ENCODE measurements at regions not wholly inside any gene's neighbourhood (a gene's known extent, or its start where the extent isn't known, plus 50 kb on each side); places are given as distances from the start of the nearest gene placed in this dataset.

- Histone ChIP-seq H3K9ac (no peak overlapping the region), H3K27me3 (no peaks in the 10 kb centered on the region), H3K36me3 (no peaks in the 10 kb centered on the region), H4K20me1 (ENCODE audit: low read depth) (no peaks in the 10 kb centered on the region), H3K4me3 (no peak overlapping the region), H3K27ac (no peak overlapping the region), H3F3A (ENCODE audit: low read depth) (no peaks in the 10 kb centered on the region), H3K79me2 (ENCODE audit: low read depth) (no peaks in the 10 kb centered on the region), H3K9me3 (ENCODE audit: low read depth) (no peaks in the 10 kb centered on the region), H3K4me2 (no peak overlapping the region), H3K4me1 (peaks cover 8% of the 10 kb centered on the region), H2AFZ (replicated peaks) (no peak overlapping the region)
- H3K4me1 Mint-ChIP-seq = peaks cover 2% of the 10 kb centered on the region
- TF ChIP-seq CTCF (IDR thresholded peaks at IDR 0.05) (no peak), EZH2 (IDR thresholded peaks at IDR 0.05) (no peak), EZH2phosphoT487 (IDR thresholded peaks at IDR 0.05) (no peak)
- DNase-seq (ENCODE audit: low spot score) = peak; percentile 43
- H3K27ac Mint-ChIP-seq = no peak overlapping the region
- H3K27me3 Mint-ChIP-seq (ENCODE audit: insufficient read depth, low read depth) = peaks cover 2% of the 10 kb centered on the region
- H3K36me3 Mint-ChIP-seq = no peaks in the 10 kb centered on the region
- H3K4me3 Mint-ChIP-seq = no peak overlapping the region
- no peaks in the 10 kb centered on the region for H3K9me3 Mint-ChIP-seq
These were observed 101.9 kb downstream of the EVX1 start for GRCh38 chr7:27344471-27344870.

- H3K4me2 ChIP-seq = no peak overlapping the region
- peaks cover 8% of the 10 kb centered on the region for H3K4me1 ChIP-seq
- no peaks in the 10 kb centered on the region for H3K27me3 ChIP-seq
- no peaks in the 10 kb centered on the region for H3K79me2 ChIP-seq (ENCODE audit: low read depth)
- Mint-ChIP-seq H3K4me3 (no peak overlapping the region), H3K36me3 (no peaks in the 10 kb centered on the region), H3K9me3 (no peaks in the 10 kb centered on the region), H3K27ac (no peak overlapping the region), H3K27me3 (ENCODE audit: insufficient read depth, low read depth) (peaks cover 7% of the 10 kb centered on the region), H3K4me1 (no peaks in the 10 kb centered on the region)
- H3K36me3 ChIP-seq = no peaks in the 10 kb centered on the region
- no peak overlapping the region for H3K9ac ChIP-seq
- H3K27ac ChIP-seq = no peak overlapping the region
- no peak for TF ChIP-seq EZH2phosphoT487 (IDR thresholded peaks at IDR 0.05)
- no peak for TF ChIP-seq EZH2 (IDR thresholded peaks at IDR 0.05)
- no peak for TF ChIP-seq CTCF (IDR thresholded peaks at IDR 0.05)
- H3K9me3 ChIP-seq (ENCODE audit: low read depth) = no peaks in the 10 kb centered on the region
- DNase-seq (ENCODE audit: low spot score) = no peak
- H3K4me3 ChIP-seq = no peak overlapping the region
- no peak overlapping the region for H2AFZ ChIP-seq (replicated peaks)
- H3F3A ChIP-seq (ENCODE audit: low read depth) = no peaks in the 10 kb centered on the region
- H4K20me1 ChIP-seq (ENCODE audit: low read depth) = no peaks in the 10 kb centered on the region
These were observed 102.7 kb downstream of the EVX1 start for GRCh38 chr7:27345164-27345887.

- no peak overlapping the region for H3K27ac Mint-ChIP-seq
These were observed 103.4 kb downstream of the EVX1 start for GRCh38 chr7:27345997-27346396.

More at GRCh38 chr7:27345997-27346396, 103.4 kb downstream of the EVX1 start:
- H3K4me2 ChIP-seq = no peak overlapping the region
- H3K36me3 ChIP-seq = no peaks in the 10 kb centered on the region
- no peak overlapping the region for H3K9ac ChIP-seq
- no peak for DNase-seq (ENCODE audit: low spot score)
- Mint-ChIP-seq H3K27me3 (ENCODE audit: insufficient read depth, low read depth) (peaks cover 8% of the 10 kb centered on the region), H3K4me1 (no peaks in the 10 kb centered on the region), H3K9me3 (no peaks in the 10 kb centered on the region), H3K4me3 (no peak overlapping the region), H3K36me3 (no peaks in the 10 kb centered on the region)
- H3K79me2 ChIP-seq (ENCODE audit: low read depth) = no peaks in the 10 kb centered on the region
- no peaks in the 10 kb centered on the region for H3K27me3 ChIP-seq
- no peak for TF ChIP-seq CTCF (IDR thresholded peaks at IDR 0.05)
- TF ChIP-seq EZH2phosphoT487 (IDR thresholded peaks at IDR 0.05) = no peak
- no peak for TF ChIP-seq EZH2 (IDR thresholded peaks at IDR 0.05)
- H3K9me3 ChIP-seq (ENCODE audit: low read depth) = no peaks in the 10 kb centered on the region
- H3K4me3 ChIP-seq = no peak overlapping the region
- no peak overlapping the region for H2AFZ ChIP-seq (replicated peaks)
- no peaks in the 10 kb centered on the region for H4K20me1 ChIP-seq (ENCODE audit: low read depth)
- H3K4me1 ChIP-seq = peaks cover 8% of the 10 kb centered on the region
- no peaks in the 10 kb centered on the region for H3F3A ChIP-seq (ENCODE audit: low read depth)
- H3K27ac ChIP-seq = no peak overlapping the region

Measured in neural progenitor cell (in vitro differentiated cells).